HG03159 (cell line): ENCODE measurements at regions not wholly inside any gene's neighbourhood (a gene's known extent, or its start where the extent isn't known, plus 50 kb on each side); places are given as distances from the start of the nearest gene placed in this dataset.

Experiments
- ATAC-seq: cut with Tn5 transposase; IDR thresholded peaks from one replicate; pipeline ENCODE4 v1.9.1; 2021; ENCODE audit warnings: mild to moderate bottlenecking, moderate library complexity; ENCODE audit not compliant: unreplicated experiment

- ATAC-seq: no peak
These were observed 475.2 kb upstream of the BRINP1 start for GRCh38 chr9:119844431-119844830.

- ATAC-seq: no peak
These were observed 471.8 kb upstream of the BRINP1 start for GRCh38 chr9:119841016-119841415.

GRCh38 chr9:119839888-119840287 lies 470.7 kb upstream of the BRINP1 start:
- no peak for ATAC-seq

GRCh38 chr9:119838210-119838609 lies 469.0 kb upstream of the BRINP1 start:
- ATAC-seq: no peak

GRCh38 chr9:119836036-119836435 lies 466.8 kb upstream of the BRINP1 start:
- no peak for ATAC-seq

GRCh38 chr9:119834064-119834620 lies 464.9 kb upstream of the BRINP1 start:
- no peak for ATAC-seq

GRCh38 chr9:119831309-119831708 lies 462.1 kb upstream of the BRINP1 start:
- ATAC-seq: no peak

GRCh38 chr9:119829748-119830147 lies 460.5 kb upstream of the BRINP1 start:
- no peak for ATAC-seq

GRCh38 chr9:119829186-119829585 lies 460.0 kb upstream of the BRINP1 start:
- no peak for ATAC-seq

GRCh38 chr9:119827526-119827925 lies 458.3 kb upstream of the BRINP1 start:
- no peak for ATAC-seq

- ATAC-seq: no peak
These were observed 457.9 kb upstream of the BRINP1 start for GRCh38 chr9:119827126-119827525.

- ATAC-seq: no peak
These were observed 449.6 kb upstream of the BRINP1 start for GRCh38 chr9:119818726-119819435.

GRCh38 chr9:119810645-119811429 lies 441.6 kb upstream of the BRINP1 start:
- no peak for ATAC-seq

- ATAC-seq: no peak
These were observed 434.4 kb upstream of the BRINP1 start for GRCh38 chr9:119803679-119804078.

- no peak for ATAC-seq
These were observed 433.4 kb upstream of the BRINP1 start for GRCh38 chr9:119802621-119803020.

GRCh38 chr9:119802133-119802532 lies 432.9 kb upstream of the BRINP1 start:
- no peak for ATAC-seq

GRCh38 chr9:119801311-119801710 lies 432.1 kb upstream of the BRINP1 start:
- ATAC-seq: no peak

GRCh38 chr9:119795395-119795794 lies 426.2 kb upstream of the BRINP1 start:
- peak; percentile 54 for ATAC-seq

- ATAC-seq: no peak
These were observed 425.6 kb upstream of the BRINP1 start for GRCh38 chr9:119794836-119795235.

GRCh38 chr9:119793218-119793617 lies 424.0 kb upstream of the BRINP1 start:
- ATAC-seq: no peak

- ATAC-seq: no peak
These were observed 423.0 kb upstream of the BRINP1 start for GRCh38 chr9:119792242-119792641.

GRCh38 chr9:119789987-119790386 lies 420.8 kb upstream of the BRINP1 start:
- ATAC-seq: no peak
